GM12874 (cell line): ENCODE measurements at regions not wholly inside any gene's neighbourhood (a gene's known extent, or its start where the extent isn't known, plus 50 kb on each side); places are given as distances from the start of the nearest gene placed in this dataset.

Experiments used
- CTCF ChIP-seq: IDR thresholded peaks from 2 replicates; pipeline ENCODE4 v1.5.1; 2011; ENCODE audit warnings: low read depth, mild to moderate bottlenecking, control low read depth, low read length, moderate library complexity; ENCODE audit not compliant: insufficient read depth

- TF ChIP-seq CTCF = peak; percentile 28; the same call in 1 of the 2 replicates
Observed at GRCh38 chr7:66493235-66494205, 135.2 kb upstream of the KCTD7 start.

GRCh38 chr7:66497346-66497745, 131.3 kb upstream of the KCTD7 start:
- TF ChIP-seq CTCF = no peak

GRCh38 chr7:66500087-66500486, 128.6 kb upstream of the KCTD7 start:
- TF ChIP-seq CTCF = no peak

- no peak for TF ChIP-seq CTCF
Observed at GRCh38 chr7:66502230-66503035, 126.2 kb upstream of the KCTD7 start.

- no peak for TF ChIP-seq CTCF
Observed at GRCh38 chr7:66503036-66503370, 125.7 kb upstream of the KCTD7 start.

- TF ChIP-seq CTCF = no peak
Observed at GRCh38 chr7:66503551-66504031, 125.1 kb upstream of the KCTD7 start.

- no peak for TF ChIP-seq CTCF
Observed at GRCh38 chr7:66504131-66504530, 124.5 kb upstream of the KCTD7 start.
